Keratinocyte (primary cell): ENCODE measurements at regions not wholly inside any gene's neighbourhood (a gene's known extent, or its start where the extent isn't known, plus 50 kb on each side); places are given as distances from the start of the nearest gene placed in this dataset.

Source experiments
- CTCF ChIP-seq, 3 experiments: IDR thresholded peaks in 1 of 3; conservative IDR thresholded peaks in 1 of 3; optimal IDR thresholded peaks in 1 of 3; 2 replicates in 2 of 3; 3 replicates in 1 of 3; pipeline versions ENCODE3 to v1.5.1; 2011; ENCODE audit warnings: low read length in 3 of 3, mild to moderate bottlenecking in 3 of 3, moderate library complexity in 2 of 3, control low read depth in 1 of 3, inconsistent platforms in 1 of 3; ENCODE audit not compliant: insufficient read depth in 2 of 3; ENCODE audit errors: extremely low read depth in 1 of 3
- EZH2 ChIP-seq: IDR thresholded peaks from one replicate; pipeline ENCODE4 v1.6.1; 2012; ENCODE audit warnings: inconsistent platforms, mild to moderate bottlenecking, low read length, moderate library complexity

GRCh38 chr2:235263205-235264120 is 230.4 kb upstream of the AGAP1 start:
- peak in 1 of 3 experiments; percentile 18 for TF ChIP-seq CTCF (optimal IDR thresholded peaks at IDR 0.05 in 1 of 3, IDR thresholded peaks at IDR 0.05 in 1 of 3, conservative IDR thresholded peaks at IDR 0.05 in 1 of 3; ENCODE audit: extremely low read depth in 1 of 3, insufficient read depth in 2 of 3, low read length in 3 of 3)
- no peak for TF ChIP-seq EZH2
